ENCODE measurements at regions not wholly inside any gene's neighbourhood (a gene's known extent, or its start where the extent isn't known, plus 50 kb on each side); places are given as distances from the start of the nearest gene placed in this dataset.
A peak's percentile ranks its signal among the peaks of the same experiment; 100 is the strongest.

DNA sequence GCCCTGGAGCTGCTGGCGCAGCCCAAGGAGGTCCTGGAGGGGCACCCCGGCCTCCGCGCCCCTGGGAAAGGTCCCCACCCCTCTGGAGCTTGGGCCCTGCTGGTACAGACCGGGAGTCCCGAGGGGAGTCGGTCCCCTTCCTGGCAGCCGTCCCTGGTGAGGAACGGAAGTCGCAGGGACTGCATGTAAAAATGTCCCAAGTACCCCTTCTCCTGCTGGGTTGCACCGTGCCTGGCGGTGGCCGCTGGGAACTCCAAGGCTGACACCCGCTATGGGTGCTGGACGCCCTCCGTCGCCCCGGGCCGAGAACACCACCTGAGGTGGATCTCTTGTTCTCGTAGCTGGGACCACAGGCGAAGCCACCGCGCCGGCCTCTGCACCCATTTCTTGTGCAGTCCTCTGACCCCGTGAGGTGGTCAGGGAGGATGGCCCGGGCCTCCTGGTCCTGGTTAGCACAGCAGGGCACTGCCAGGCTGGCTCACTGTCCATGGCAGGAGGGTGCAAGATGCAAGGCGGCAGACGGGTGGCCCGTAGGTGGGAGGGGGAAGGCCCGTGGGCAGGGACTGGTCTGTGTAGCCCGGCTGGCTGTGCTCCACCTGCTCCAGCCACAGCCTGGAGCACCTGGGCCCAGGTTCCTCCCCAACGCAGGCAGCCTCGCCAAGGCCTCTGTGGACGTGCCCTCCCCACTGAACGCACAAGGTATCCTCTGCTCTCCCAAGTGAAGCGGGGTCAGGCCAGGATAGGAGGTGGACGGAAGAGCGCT is 165.2 kb downstream of the IGLL1 start:
- ATAC-seq (no peak), DNase-seq (peak in 1 of 4 donors; percentile 70)
- TF ChIP-seq, protein P1, sequence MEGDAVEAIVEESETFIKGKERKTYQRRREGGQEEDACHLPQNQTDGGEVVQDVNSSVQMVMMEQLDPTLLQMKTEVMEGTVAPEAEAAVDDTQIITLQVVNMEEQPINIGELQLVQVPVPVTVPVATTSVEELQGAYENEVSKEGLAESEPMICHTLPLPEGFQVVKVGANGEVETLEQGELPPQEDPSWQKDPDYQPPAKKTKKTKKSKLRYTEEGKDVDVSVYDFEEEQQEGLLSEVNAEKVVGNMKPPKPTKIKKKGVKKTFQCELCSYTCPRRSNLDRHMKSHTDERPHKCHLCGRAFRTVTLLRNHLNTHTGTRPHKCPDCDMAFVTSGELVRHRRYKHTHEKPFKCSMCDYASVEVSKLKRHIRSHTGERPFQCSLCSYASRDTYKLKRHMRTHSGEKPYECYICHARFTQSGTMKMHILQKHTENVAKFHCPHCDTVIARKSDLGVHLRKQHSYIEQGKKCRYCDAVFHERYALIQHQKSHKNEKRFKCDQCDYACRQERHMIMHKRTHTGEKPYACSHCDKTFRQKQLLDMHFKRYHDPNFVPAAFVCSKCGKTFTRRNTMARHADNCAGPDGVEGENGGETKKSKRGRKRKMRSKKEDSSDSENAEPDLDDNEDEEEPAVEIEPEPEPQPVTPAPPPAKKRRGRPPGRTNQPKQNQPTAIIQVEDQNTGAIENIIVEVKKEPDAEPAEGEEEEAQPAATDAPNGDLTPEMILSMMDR (IDR thresholded peaks at IDR 0.05) = no peak
- Histone ChIP-seq H3K4me1 (no peaks in the 10 kb centered on the region), H3K9me3 (no peaks in the 10 kb centered on the region), H3K36me3 (no peaks in the 10 kb centered on the region), H3K27ac (no peak overlapping the region), H3K4me3 (no peak overlapping the region), H3K27me3 (no peaks in the 10 kb centered on the region)
- intact Hi-C loops (cut with DNase I) = no loop called here

- DNase-seq (no peak), ATAC-seq (no peak)
- Histone ChIP-seq H3K27me3 (no peaks in the 10 kb centered on the region), H3K4me3 (no peak overlapping the region), H3K36me3 (no peaks in the 10 kb centered on the region), H3K27ac (no peak overlapping the region), H3K4me1 (no peaks in the 10 kb centered on the region), H3K9me3 (no peaks in the 10 kb centered on the region)
- TF ChIP-seq, protein P1 (IDR thresholded peaks at IDR 0.05) = no peak
- intact Hi-C loops (cut with DNase I) = no loop called here
Observed at GRCh38 chr22:23411739-23412138, 168.4 kb downstream of the IGLL1 start.

DNA sequence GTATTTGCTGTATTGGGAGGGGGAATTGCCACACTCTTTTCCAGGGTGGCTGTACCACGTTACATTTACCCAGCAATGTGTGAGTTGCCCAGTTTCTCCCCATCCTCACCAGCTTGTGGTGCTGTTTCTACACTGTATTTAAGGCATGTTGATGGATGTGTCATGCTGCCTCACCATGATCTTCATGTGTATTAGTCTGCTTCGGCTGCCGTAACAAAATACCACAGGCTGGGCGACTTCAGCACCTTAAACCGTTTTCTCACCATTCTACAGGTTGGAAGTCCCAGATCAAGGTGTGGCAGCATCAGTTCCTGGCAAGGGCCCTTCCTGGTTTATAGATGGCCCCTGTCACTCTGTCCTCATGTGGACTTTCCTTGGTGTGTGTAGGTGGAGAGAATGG is 169.7 kb downstream of the IGLL1 start:
- no peaks in the 10 kb centered on the region for H3K4me1 ChIP-seq
- no peak for DNase-seq
- no peak overlapping the region for H3K27ac ChIP-seq
- intact Hi-C loops (cut with DNase I) = no loop called here
- H3K27me3 ChIP-seq = no peaks in the 10 kb centered on the region
- TF ChIP-seq, protein P1 (IDR thresholded peaks at IDR 0.05) = no peak
- H3K9me3 ChIP-seq = no peaks in the 10 kb centered on the region
- no peak for ATAC-seq
- H3K36me3 ChIP-seq = no peaks in the 10 kb centered on the region
- H3K4me3 ChIP-seq = no peak overlapping the region

GRCh38 chr22:23409976-23410375 is 170.1 kb downstream of the IGLL1 start:
- DNase-seq (no peak), ATAC-seq (no peak)
- H3K27me3 ChIP-seq = no peaks in the 10 kb centered on the region
- no peaks in the 10 kb centered on the region for H3K4me1 ChIP-seq
- no peaks in the 10 kb centered on the region for H3K9me3 ChIP-seq
- intact Hi-C loops (cut with DNase I) = no loop called here
- TF ChIP-seq, protein P1 (IDR thresholded peaks at IDR 0.05) = no peak
- no peaks in the 10 kb centered on the region for H3K36me3 ChIP-seq
- no peak overlapping the region for H3K27ac ChIP-seq
- no peak overlapping the region for H3K4me3 ChIP-seq

GRCh38 chr22:23408321-23408720 is 171.8 kb downstream of the IGLL1 start:
- ATAC-seq = no peak
- Histone ChIP-seq H3K4me1 (no peaks in the 10 kb centered on the region), H3K27ac (no peak overlapping the region), H3K9me3 (no peaks in the 10 kb centered on the region), H3K27me3 (no peaks in the 10 kb centered on the region), H3K4me3 (no peak overlapping the region), H3K36me3 (no peaks in the 10 kb centered on the region)
- intact Hi-C loops (cut with DNase I) = no loop called here
- DNase-seq = no peak
- TF ChIP-seq, protein P1 (IDR thresholded peaks at IDR 0.05) = no peak
